ENCODE measurements at regions not wholly inside any gene's neighbourhood (a gene's known extent, or its start where the extent isn't known, plus 50 kb on each side); places are given as distances from the start of the nearest gene placed in this dataset.

DNA sequence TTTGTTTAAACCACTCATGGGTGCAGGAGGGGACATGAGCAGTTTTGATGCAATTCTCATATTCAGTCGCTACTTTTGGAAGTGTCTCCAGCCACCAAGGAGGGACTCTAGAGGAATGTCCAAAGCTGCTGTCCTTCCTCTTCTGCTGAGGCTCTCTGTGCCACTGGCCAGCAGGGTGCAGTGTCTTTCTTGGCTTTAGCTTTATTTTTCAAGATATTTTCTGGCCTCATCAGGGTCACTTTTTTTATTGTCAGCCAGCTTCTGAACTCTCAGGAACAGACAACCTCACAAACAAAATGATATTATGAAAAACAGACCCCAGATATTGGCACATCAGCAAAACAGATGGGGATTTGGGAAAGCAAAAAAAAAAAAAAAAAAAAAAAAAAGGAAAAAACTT is 289.3 kb upstream of the ZSWIM2 start:
- peak; percentile 52 for DNase-seq (ENCODE audit: low read depth, low spot score)

DNA sequence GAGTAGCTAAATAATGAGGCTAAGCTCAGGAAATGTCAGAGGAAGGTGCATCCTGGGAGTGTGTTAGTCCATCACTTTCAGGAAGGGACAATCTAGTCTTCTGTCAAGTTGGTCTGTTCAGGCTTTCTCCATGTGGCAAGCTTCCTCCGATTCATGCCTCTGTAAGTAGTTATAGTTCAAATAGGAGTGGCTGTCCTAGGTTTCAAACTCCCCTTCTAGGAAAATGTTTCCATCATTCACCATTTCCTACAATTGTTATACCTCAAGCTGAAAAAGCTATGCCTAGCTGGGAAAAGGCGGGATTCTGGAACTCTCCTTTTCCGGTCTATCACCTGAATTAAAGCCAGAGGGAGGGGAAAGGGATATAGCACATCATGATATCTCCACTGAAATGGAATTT is 287.7 kb upstream of the ZSWIM2 start:
- no peak for DNase-seq (ENCODE audit: low read depth, low spot score)

- no peak for DNase-seq (ENCODE audit: low read depth, low spot score)
Observed at GRCh38 chr2:187134306-187134705, 285.3 kb upstream of the ZSWIM2 start.

GRCh38 chr2:187129868-187130267 is 280.9 kb upstream of the ZSWIM2 start:
- DNase-seq (ENCODE audit: low read depth, low spot score): no peak

- no peak for DNase-seq (ENCODE audit: low read depth, low spot score)
Observed at GRCh38 chr2:187129306-187129705, 280.3 kb upstream of the ZSWIM2 start.

DNA sequence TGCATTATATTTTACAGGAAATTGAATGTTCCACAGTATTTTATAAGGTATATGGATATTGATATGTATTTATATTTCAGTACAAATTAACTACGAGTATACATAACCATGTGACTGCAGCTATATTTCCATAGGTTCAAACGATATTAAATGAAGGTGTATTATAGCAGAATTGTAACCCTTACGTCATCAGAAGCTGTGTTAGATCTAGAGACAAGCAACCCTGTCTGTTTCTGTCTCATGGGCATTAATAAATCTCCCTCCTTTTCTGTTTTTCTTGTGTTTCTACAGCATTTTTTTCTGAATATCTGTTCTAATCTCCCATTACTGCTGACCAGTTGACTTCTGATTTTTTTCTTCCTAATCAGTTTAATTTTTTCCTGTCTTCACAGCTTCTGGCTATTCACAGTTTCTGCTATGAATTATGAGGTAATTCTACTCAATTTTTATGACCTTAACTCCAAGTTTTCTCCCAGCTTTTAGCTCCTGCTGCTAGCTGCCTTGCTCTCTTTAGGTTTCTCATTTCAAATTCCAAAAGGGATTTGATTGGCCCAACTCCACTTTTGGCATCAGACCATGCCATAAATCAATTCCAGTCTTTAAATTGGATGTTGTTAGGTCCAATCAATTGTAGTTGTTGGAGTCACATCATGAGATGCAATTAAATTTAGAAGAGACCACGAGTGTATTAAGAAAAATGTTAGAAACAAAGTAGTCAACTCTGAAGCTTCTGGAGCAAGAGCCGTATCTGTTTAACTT is 277.5 kb upstream of the ZSWIM2 start:
- DNase-seq (ENCODE audit: low read depth, low spot score): no peak

GRCh38 chr2:187125318-187125717 is 276.3 kb upstream of the ZSWIM2 start:
- DNase-seq (ENCODE audit: low read depth, low spot score): no peak

DNA sequence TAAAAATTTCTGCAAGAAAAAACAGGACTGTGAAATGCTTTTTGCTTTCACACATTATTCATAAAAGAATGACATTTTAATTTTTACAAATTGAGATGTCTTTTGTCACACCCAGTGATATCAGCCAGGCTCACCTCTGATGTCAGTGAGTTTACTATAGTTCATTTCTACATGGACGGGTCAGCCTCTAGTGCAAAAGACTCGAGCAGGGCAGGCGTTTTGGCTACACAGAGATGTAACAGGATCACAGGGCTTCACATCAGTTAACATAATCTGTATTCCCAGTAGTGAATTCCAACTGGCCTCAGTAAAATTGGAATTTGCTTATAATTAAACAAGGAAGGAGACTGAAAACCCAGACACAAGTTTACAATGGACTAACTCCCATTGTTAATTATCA is 275.6 kb upstream of the ZSWIM2 start:
- no peak for DNase-seq (ENCODE audit: low read depth, low spot score)

- DNase-seq (ENCODE audit: low read depth, low spot score): no peak
Observed at GRCh38 chr2:187118331-187119099, 269.5 kb upstream of the ZSWIM2 start.

DNA sequence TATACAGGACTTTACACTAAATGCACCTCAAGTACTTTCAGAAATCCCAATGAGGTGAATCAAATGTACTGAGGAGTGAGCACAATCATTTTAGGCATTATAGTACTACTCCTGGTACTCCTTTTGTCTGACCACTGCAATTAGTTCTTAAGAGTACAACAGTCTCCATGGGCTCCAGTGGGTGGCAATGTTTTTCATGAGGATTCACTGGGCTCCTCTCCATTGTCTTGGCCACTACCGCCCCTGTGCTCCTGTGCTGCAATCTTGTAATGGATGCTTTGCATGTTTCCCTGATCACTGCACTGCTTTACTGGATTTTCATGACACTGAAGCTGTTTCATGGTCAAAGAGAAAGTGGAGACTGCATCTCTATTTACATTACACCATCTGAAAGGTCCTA is 268.5 kb upstream of the ZSWIM2 start:
- peak; percentile 14 for DNase-seq (ENCODE audit: low read depth, low spot score)

DNA sequence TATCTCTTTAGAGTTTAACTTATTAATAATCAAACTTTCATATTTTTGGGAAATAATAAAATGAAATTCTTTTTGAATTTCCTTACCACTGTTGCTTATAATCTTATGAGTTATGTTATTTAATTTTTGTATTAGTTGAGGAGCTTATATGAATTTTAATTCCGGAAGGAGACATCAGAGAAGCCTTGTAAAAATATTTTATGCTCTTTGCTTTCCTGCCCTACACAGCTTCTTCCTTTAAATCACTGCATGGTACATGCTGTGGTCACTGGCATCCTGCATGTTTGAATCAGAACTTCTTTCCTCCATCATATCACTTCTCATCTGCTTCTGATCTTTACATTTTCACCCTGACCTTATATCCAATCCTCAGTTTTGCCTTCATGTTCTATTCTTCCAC is 266.7 kb upstream of the ZSWIM2 start:
- no peak for DNase-seq (ENCODE audit: low read depth, low spot score)

- DNase-seq (ENCODE audit: low read depth, low spot score): no peak
Observed at GRCh38 chr2:187107001-187107400, 258.0 kb upstream of the ZSWIM2 start.

DNA sequence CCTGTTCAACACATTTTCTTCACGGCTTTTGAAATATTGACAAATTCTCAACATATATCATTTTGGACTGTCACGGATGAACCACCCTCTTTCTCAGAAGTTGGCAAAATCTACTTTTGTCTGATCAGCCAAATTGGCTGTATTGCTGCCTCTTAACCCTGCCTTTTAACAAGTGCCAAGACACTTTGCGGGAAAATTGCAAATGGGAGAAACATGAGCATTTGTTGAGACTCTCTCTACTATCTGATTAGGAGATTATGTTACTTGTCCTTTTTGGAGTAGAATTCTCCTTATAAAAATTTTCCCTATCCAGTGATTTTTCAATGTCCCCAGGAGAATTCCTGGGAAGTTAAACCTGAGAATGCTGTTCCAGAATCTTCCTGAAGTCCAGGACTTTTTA is 256.2 kb upstream of the ZSWIM2 start:
- DNase-seq (ENCODE audit: low read depth, low spot score): no peak

DNA sequence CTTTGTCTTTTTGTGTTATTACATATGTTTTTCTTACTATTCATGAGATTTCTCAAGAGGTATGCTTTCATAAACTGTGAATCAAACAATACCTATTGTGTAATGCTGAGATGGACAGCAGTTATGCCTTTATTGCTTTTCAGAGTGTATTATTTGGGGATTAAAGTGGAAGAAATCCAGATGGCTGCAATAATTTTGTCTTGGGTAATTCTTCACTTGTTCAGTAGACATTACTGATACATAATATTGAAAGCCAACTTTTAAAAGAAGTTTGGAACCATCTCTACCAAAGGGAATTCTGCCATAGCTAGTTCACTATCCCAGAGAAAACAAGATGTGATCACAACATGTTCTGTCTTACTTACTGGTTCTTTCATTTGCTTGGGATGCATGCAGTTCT is 253.4 kb upstream of the ZSWIM2 start:
- no peak for DNase-seq (ENCODE audit: low read depth, low spot score)

GRCh38 chr2:187098154-187098553 is 249.2 kb upstream of the ZSWIM2 start:
- no peak for DNase-seq (ENCODE audit: low read depth, low spot score)

- no peak for DNase-seq (ENCODE audit: low read depth, low spot score)
Observed at GRCh38 chr2:187093771-187094412, 244.9 kb upstream of the ZSWIM2 start.

DNA sequence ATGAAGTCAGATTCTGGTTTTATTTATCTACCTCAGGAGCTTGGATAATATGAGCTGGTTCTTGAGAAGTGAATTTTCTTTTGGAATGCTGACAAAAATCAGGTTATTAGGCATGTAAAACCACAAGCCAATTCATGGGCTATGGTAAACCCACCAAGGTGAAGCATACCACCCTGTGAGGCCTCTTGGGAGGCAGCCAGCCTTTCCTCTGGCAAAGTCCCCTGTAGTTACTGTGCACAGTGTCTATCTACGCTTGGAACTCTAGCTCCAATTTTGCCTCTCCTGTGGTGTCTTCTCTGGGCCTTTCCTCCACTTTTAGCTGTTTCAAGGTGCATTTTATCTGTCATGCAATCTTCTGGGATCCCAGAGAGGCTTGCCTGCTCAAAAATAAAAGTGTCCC is 242.7 kb upstream of the ZSWIM2 start:
- DNase-seq (ENCODE audit: low read depth, low spot score): no peak

DNA sequence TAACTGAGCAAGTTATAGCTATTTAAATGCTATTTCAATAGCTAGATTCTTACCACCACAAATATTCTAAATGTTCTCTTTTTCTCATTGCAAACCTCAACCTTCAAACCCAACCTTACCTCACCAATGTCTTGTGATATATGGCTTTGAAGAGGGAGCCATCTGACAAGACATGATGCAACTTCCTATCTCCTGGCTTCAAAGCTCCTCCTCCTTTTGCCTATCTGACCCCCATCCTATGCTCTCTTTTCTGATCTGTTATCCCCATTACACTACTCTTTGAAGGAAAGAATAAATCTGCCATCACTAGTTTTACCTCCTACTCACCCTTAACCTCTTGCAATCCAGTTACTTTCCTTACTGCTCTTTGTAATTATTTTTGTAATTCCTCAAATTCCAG is 235.6 kb upstream of the ZSWIM2 start:
- DNase-seq (ENCODE audit: low read depth, low spot score): no peak

GRCh38 chr2:187081461-187081860 is 232.5 kb upstream of the ZSWIM2 start:
- no peak for DNase-seq (ENCODE audit: low read depth, low spot score)

DNA sequence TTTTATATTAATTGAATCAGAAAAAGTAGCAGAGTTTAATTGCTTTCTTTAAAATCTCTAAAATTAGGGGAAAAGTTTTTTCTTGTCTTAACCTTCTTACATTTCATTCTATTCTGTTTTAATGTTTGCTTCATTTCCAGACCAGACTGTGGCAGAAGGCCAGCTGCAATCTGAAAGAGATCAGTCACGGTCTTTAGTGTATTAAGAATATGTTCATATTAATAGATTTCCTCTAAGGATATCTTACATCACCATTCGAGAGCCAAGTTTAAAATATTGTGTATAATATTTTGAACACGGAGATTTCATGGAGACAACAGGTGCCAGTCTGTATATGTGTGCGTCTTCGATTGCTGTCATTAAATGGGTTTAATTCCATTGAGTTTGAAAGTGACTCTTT is 230.9 kb upstream of the ZSWIM2 start:
- no peak for DNase-seq (ENCODE audit: low read depth, low spot score)

DNA sequence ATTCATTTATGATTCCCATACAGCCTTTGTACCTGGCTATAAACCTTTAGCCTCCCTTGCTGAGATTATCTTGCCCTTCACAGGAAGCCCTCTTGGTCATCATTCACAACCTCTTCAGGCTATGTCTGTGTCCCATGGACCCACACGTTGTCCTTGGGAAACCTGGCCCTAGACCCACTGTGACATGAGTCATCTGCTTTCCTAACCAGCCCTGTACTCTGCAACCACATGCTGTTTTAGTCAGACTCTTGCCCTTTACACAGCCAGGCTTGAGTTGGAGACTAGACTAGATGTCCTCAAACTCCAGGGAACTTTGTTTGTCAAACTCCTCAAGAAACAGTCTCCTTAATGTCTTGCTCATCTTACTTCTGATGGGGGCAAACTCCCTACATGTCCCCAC is 229.3 kb upstream of the ZSWIM2 start:
- no peak for DNase-seq (ENCODE audit: low read depth, low spot score)

- DNase-seq (ENCODE audit: low read depth, low spot score): no peak
Observed at GRCh38 chr2:187075671-187076070, 226.7 kb upstream of the ZSWIM2 start.

DNA sequence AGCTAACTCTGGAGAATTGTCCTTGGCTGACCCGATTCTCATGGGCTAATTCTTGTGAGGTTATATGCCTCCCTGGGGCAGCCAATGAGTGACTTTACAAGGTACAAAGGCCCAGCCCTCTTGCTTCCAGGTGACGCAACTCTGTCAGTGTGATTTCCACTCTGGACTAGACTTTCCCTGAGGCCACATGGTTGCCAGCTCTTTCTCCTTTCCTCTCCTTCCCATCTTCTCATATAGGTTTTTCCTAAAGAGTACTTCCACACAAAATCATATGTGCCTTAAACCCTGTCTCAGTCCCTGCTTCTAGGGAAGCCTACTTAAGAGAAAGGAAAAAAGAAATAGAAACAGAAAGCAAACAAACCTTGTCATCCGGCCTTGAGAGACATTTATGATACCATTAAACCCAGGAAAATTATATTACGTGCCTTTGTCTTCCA is 226.2 kb upstream of the ZSWIM2 start:
- no peak for DNase-seq (ENCODE audit: low read depth, low spot score)
